OCI-LY7 (cell line): ENCODE measurements at regions not wholly inside any gene's neighbourhood (a gene's known extent, or its start where the extent isn't known, plus 50 kb on each side); places are given as distances from the start of the nearest gene placed in this dataset.
"Not testable (repeated sequence)": the region's sequence is repeated elsewhere in the genome, so short reads cannot be mapped to it uniquely, and the experiment has no call there.

ENCODE experiments used
- CTCF ChIP-seq: fragments of 200-600 bp; sonication (generic); conservative IDR thresholded peaks from 2 replicates; pipeline ENCODE4 v1.5.1; 2014; ENCODE audit warnings: mild to moderate bottlenecking, antibody characterized with exemption, low read length, moderate library complexity, mixed read lengths
- EZH2phosphoT487 ChIP-seq: fragments of 200-600 bp; sonication (generic); IDR thresholded peaks from 2 replicates; pipeline ENCODE4 v1.6.1; 2018; ENCODE audit warnings: low read depth, borderline replicate concordance, mild to moderate bottlenecking, mixed run types, antibody characterized with exemption, low read length, moderate library complexity, mixed read lengths

DNA sequence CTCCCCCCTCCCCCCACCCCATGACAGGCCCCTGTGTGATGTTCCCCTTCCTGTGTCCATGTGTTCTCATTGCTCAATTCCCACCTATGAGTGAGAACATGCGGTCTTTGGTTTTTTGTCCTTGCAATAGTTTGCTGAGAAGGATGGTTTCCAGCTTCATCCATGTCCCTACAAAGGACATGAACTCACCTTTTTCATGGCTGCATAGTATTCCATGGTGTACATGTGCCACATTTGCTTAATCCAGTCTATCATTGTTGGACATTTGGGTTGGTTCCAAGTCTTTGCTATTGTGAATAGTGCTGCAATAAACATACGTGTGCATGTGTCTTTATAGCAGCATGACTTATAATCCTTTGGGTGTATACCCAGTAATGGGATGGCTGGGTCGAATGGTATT, 712.4 kb downstream of the JRKL start:
- TF ChIP-seq CTCF, EZH2phosphoT487: not testable (repeated sequence)
